Left hindlimb (tissue), 1 donor: ENCODE measurements at regions not wholly inside any gene's neighbourhood (a gene's known extent, or its start where the extent isn't known, plus 50 kb on each side); places are given as distances from the start of the nearest gene placed in this dataset.
"Not testable (repeated sequence)": the region's sequence is repeated elsewhere in the genome, so short reads cannot be mapped to it uniquely, and the experiment has no call there.

Experiments
- DNase-seq: peaks from one replicate; pipeline ENCODE4 v3.0.0-alpha.2; 2018

DNA sequence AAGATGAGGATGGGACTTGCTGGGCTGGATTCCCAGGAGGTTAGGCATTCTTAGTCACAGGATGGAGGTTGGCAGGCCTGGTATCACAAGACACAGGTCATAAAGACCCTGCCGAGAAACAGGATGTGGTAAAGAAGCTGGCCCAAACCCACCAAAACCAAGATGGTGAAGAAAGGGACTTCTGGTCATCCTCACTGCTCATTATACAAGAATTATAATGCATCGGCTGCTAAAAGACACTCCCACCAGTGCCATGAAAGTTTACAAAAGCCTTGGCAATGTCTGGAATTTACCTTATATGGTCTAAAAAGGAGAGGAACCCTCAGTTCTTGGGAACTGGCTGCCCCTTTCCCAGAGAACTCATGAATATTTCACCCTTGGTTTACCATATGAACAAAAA lies 345.5 kb upstream of the POM121L12 start:
- DNase-seq: no peak

- no peak for DNase-seq
These were observed 350.1 kb upstream of the POM121L12 start for GRCh38 chr7:52685333-52685732.

DNA sequence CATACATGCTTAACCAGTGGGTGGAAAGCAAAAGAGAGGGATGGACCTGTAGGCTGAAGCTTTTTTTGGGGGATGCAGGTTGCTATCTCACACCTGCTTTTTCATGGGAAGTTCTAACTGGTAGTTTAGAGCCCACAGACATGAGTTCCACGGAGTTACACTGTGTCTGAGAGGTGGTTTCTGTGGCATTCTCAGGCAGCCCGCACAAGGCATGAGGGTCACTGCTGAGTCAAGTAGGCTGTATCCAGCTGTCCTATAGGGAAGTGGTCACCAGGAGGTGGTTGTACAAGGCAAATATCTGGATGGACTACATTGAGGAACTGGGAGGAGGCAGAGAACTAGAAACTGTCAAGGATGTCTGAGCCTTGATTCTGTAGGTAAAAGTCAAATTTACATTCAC lies 351.0 kb upstream of the POM121L12 start:
- DNase-seq: no peak

DNA sequence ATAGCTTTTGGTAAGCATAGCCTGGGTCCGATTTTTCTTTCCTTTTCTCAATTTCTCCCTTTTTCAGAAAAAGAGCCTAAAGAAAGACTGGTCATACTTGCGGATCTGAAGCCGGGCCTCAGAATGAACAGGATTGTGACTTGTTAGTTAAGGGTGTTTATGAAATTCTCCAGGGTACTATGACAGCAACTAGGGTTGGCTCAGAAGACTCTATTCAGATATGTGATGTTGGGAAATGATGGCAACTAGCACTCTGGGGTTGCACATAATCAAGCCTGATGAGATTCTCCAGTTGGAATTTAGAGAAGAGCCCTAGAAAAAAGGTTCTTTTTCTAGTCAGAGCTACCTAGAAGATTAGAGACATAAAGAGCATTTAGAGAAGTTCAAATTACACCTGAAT lies 352.4 kb upstream of the POM121L12 start:
- no peak for DNase-seq

DNA sequence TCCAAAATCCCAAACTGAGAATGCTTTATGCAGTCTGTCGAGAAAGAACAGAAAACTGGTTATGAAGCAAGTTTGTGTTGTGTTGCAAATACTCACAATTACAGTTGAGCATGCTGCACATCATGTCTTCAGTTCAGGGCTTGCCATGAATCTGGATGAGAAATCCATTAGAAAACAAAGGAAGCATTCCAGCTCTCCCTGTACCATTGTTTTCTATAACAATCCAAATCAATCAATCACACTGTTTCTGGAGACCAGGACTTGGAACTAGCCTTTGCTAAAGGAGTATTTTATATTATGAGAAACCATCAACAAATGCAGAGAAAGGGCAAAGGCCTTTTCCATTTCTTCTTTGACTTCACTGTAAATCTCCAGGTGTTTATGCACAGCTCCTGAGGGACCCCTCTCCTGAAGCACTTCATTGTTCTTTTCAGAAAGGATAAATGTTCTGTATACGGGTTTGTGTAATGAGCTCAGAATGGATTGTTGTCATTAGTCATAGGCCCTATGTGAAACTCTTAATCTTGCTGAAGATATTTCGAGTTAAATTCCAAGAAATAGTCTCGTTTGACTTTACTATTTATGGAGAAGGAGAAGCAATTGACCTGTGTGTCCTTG lies 364.7 kb upstream of the POM121L12 start:
- no peak for DNase-seq

GRCh38 chr7:52669031-52669430 lies 366.4 kb upstream of the POM121L12 start:
- no peak for DNase-seq

DNA sequence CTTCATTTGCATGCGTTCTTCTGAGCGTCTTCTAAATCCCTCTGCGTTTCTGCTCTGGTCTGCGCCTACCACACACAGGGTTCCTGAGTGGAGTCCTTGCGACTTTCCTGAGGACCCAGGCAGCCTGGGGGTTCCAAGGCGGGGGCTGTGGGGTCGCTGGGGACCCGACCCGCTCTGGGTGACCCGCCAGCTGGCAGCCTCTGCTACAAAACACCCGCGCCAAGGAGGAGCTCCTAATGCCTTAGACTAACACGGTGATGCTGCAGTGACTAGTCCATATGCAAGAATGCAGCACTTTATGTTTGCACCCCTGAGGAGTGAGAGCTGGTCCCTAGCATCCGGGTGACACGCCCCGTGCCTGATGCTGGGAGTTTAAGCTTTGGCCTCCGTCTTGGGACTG lies 367.0 kb upstream of the POM121L12 start:
- no peak for DNase-seq

GRCh38 chr7:52659178-52659577 lies 376.3 kb upstream of the POM121L12 start:
- no peak for DNase-seq

DNA sequence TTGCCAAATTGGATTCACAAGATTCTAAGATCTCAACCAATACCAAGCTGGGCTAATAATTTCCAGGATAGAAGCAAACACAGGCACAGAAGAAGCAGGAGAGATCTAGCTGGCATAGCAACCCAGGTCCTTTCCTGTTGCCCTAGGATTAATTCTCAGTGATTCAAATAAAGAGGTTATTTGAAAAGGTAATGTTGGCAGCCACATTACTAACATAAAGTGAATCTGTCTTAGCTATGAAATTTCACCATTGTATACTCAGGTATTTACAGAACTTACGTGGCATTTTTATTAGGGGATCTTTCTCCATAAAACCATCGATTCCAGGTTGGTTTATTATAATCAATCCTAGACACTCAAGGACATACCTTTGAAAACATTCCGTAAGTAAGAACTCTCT lies 379.3 kb upstream of the POM121L12 start:
- DNase-seq: no peak

DNA sequence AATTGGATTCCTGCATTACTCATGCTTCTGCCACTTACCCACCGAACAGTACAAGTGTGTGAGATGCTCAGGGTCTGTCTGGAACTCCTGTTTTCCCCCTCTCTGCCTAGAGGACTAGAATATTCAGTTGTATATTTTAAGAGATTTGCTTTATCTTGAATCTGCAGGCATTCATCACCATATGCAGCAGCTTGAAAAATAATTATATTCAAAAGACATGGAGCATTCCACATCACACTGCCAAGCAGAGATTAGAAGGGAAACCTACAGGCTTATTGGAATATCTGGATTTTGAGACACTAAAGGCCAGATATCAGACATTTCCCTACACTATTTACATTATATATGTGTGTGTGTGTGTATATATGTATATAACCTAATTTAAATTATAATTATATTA lies 382.8 kb upstream of the POM121L12 start:
- no peak for DNase-seq

- no peak for DNase-seq
These were observed 386.6 kb upstream of the POM121L12 start for GRCh38 chr7:52648872-52649271.

DNA sequence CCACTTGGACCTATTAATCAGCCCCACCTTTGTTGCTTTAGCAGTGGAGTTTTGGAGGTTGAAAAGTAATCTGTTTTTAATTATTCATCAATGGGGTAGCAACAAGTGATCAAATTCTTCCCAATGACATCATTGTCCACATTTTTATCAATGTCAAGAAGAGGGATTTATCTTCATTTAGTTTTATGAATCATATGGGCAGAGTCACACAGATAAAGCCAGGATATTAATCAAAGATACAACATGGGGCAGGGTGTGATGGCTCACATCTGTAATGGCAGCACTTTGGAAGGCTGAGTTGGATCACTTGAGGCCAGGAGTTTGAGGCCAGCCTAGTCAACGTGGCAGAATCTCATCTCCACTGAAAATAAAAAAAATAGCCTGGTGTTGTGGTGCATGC lies 388.4 kb upstream of the POM121L12 start:
- DNase-seq: no peak

GRCh38 chr7:52639981-52640380 lies 395.5 kb upstream of the POM121L12 start:
- DNase-seq: no peak

- no peak for DNase-seq
These were observed 396.3 kb upstream of the POM121L12 start for GRCh38 chr7:52639126-52639525.

GRCh38 chr7:52635021-52635420 lies 400.4 kb upstream of the POM121L12 start:
- no peak for DNase-seq

DNA sequence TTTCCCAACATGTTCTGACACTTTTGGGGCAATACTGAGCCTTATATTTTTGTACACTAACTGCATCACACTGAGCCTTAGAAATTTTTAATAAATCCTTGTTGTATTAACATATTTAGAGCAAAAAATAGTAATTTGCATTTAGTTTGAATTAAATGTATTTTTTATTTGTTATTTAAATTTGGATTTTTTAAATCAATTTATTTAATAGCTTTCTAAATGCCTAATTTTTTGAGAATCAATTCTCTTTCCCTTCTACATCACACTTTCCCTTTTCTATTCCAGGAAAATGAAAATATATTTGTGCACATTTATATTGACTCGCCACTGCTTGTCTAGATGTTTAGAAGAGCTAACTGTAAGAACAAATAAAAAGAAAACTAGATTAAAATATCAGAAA lies 414.6 kb upstream of the POM121L12 start:
- DNase-seq: no peak

GRCh38 chr7:52616552-52616951 lies 418.9 kb upstream of the POM121L12 start:
- no peak for DNase-seq

DNA sequence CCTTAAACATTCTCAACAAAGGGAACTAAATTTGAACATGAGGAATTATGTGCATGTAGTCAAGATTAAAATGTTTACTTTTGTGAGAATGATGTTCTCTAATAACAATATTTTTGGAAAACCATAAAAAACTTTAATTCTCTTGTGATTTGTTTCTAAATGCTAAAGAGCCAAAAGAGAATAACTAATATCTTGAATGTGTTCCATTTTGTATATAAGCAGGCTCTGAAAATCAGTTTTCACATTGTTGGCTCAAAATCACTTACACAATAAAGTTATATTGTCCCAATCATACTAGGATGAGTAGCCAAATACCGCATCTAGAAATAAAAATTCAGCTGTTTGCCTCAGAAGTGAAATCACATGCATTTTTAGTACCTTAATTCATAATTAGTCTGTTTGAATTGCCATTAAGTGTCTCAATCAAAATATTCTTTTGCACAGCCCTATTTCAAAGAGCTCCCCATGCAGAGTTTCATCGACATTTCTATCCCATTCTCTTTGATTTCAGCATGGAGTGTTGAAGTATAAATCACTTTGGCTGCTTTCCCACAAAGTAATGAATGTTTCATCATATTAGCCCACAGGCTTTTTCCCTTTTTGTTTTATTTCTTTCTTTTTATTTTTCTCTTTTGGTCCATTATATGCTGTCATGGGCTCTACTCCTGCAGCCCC lies 420.3 kb upstream of the POM121L12 start:
- no peak for DNase-seq

DNA sequence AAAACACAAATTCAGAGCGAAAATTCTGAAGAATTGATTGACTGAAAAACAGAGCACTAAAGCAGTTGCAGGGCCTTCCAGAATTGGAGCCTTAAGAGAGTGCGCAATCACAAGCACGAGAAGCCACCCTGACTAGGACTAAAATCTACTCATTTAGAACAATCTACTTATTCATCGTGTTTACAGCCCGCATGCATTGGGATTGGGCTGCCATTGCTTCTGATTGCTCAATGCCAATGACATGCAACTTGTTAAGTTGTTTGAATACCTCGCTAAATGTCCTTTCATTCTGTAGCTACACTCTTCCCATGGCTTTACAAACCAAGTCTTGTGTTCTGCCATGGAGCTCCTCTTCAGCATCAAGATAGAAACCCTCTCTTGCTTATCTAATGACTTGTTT lies 425.9 kb upstream of the POM121L12 start:
- no peak for DNase-seq

GRCh38 chr7:52592698-52593097 lies 442.7 kb upstream of the POM121L12 start:
- no peak for DNase-seq

DNA sequence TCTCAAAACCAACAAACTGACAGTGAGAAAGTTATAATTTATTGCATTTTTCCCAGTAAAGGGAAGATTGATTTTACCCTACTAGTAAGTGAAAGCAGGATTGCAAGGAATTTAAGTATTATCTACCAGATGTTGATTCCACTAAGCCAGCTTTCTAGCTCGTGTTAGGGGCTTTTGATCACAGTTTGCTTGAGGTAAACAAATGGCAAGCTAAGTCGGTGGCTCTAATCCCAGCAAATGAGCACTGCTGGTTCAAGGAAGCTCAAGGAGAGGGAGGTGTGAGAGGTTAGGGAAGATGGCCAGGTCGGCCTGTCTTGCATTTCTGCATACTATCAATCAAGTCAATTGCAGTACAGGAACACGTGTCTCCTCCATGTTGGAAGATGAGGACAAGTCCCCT lies 448.7 kb upstream of the POM121L12 start:
- no peak for DNase-seq

- no peak for DNase-seq
These were observed 451.4 kb upstream of the POM121L12 start for GRCh38 chr7:52584041-52584440.

DNA sequence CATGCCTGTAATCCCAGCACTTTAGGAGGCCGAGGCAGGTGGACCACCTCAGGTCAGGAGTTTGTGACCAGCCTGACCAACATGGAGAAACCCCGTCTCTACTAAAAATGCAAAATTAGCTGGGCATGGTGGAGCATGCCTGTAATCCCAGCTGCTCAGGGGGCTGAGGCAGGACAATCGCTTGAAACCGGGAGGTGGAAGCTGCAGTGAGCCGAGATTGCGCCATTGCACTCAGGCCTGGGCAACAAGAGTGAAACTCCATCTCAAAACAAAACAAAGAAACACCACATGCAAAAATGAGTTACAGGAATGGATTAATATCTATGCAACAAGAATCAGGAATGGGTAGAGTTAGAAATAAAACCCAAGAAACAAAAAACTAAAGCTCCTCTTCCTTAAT lies 462.3 kb upstream of the POM121L12 start:
- not testable (repeated sequence) for DNase-seq

GRCh38 chr7:52571026-52571425 lies 464.4 kb upstream of the POM121L12 start:
- no peak for DNase-seq

DNA sequence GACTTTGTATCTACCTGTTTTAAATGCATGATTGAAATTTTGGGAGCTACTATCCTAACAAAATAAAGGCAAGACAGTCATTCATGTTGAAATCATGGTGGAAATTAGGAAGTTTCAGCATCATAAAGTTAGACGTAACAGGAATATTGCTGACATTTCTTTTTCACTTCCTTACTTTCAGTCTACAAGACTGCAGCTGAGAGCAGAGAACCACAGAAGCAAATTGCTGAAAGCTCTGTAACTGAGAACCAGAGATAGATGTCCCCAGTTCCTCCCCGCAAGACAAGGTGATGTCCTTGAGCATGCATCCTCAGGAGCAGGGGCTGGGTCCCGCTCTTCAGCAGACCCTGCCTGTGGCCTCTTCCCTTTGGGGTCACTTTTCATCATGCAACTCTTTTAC lies 466.3 kb upstream of the POM121L12 start:
- no peak for DNase-seq
